Prostate gland (tissue), 2 donors: ENCODE measurements at regions not wholly inside any gene's neighbourhood (a gene's known extent, or its start where the extent isn't known, plus 50 kb on each side); places are given as distances from the start of the nearest gene placed in this dataset.

Source experiments
- POLR2A ChIP-seq: fragments of 450-650 bp; IDR thresholded peaks from one replicate; pipeline ENCODE4 v1.6.1; 2016; ENCODE audit warnings: antibody characterized with exemption, mild to moderate bottlenecking
- POLR2AphosphoS5 ChIP-seq: sonication (generic); formaldehyde crosslinking; IDR thresholded peaks from one replicate; pipeline ENCODE4 v1.6.1; 2017; ENCODE audit warnings: antibody characterized with exemption
- TF ChIP-seq, protein P1 (sequence below), 4 experiments: fragments of 200-600 bp in 2 of 4; fragments of 450-650 bp in 2 of 4; sonication (generic) in 2 of 4; IDR thresholded peaks; 1 replicate in 3 of 4; 2 replicates in 1 of 4; pipeline ENCODE4 v1.5.1; 2016 to 2019; ENCODE audit warnings: antibody characterized with exemption in 4 of 4, mild to moderate bottlenecking in 2 of 4, moderate library complexity in 2 of 4

- TF ChIP-seq, protein P1, sequence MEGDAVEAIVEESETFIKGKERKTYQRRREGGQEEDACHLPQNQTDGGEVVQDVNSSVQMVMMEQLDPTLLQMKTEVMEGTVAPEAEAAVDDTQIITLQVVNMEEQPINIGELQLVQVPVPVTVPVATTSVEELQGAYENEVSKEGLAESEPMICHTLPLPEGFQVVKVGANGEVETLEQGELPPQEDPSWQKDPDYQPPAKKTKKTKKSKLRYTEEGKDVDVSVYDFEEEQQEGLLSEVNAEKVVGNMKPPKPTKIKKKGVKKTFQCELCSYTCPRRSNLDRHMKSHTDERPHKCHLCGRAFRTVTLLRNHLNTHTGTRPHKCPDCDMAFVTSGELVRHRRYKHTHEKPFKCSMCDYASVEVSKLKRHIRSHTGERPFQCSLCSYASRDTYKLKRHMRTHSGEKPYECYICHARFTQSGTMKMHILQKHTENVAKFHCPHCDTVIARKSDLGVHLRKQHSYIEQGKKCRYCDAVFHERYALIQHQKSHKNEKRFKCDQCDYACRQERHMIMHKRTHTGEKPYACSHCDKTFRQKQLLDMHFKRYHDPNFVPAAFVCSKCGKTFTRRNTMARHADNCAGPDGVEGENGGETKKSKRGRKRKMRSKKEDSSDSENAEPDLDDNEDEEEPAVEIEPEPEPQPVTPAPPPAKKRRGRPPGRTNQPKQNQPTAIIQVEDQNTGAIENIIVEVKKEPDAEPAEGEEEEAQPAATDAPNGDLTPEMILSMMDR (IDR thresholded peaks at IDR 0.05) = no peak
- no peak for TF ChIP-seq POLR2AphosphoS5
- TF ChIP-seq POLR2A = no peak
Observed at GRCh38 chr6:20341096-20341495, 60.6 kb upstream of the E2F3 start.
